WTC11 (cell line): ENCODE measurements at regions not wholly inside any gene's neighbourhood (a gene's known extent, or its start where the extent isn't known, plus 50 kb on each side); places are given as distances from the start of the nearest gene placed in this dataset.

Source experiments
- ATAC-seq: fragments of 200-7000 bp; cut with Tn5 transposase; 2 replicates; pipeline ENCODE4 v1.10.0; 2021; ENCODE audit warnings: mild to moderate bottlenecking, moderate library complexity
- CTCF ChIA-PET: fragments of 300-600 bp; sonication (Branson Sonifier 250); formaldehyde crosslinking; loops from one replicate; lab custom pipeline; 2021; ENCODE audit warnings: antibody characterized with exemption; lab: Charles Lee
- POLR2A ChIA-PET: fragments of 350-600 bp; sonication (Branson Sonifier 250); formaldehyde crosslinking; loops from one replicate; lab custom pipeline; 2021; ENCODE audit warnings: antibody characterized with exemption; lab: Charles Lee
- DNase-seq: peaks from one replicate; pipeline ENCODE4 v3.0.0; 2021; ENCODE audit warnings: low spot score
- H3K27ac Mint-ChIP-seq: 2 replicates; pipeline ENCODE4 v1.8.0; 2021; ENCODE audit warnings: mixed read lengths
- H3K27me3 Mint-ChIP-seq: 2 replicates; pipeline ENCODE4 v1.8.0; 2021; ENCODE audit warnings: low read depth, mild to moderate bottlenecking, moderate library complexity, mixed read lengths
- H3K36me3 Mint-ChIP-seq: 2 replicates; pipeline ENCODE4 v1.8.0; 2021; ENCODE audit warnings: mixed read lengths
- H3K4me1 Mint-ChIP-seq: 2 replicates; pipeline ENCODE4 v1.8.0; 2022; ENCODE audit warnings: mixed read lengths
- H3K4me3 Mint-ChIP-seq: 2 replicates; pipeline ENCODE4 v1.8.0; 2021; ENCODE audit warnings: mild to moderate bottlenecking, moderate library complexity, mixed read lengths
- H3K9me3 Mint-ChIP-seq: 2 replicates; pipeline ENCODE4 v1.8.0; 2021; ENCODE audit warnings: mixed read lengths
- ATF1 ChIP-seq: sonication (generic); formaldehyde crosslinking; IDR thresholded peaks from 2 replicates; pipeline ENCODE4 v1.8.1; 2023; ENCODE audit warnings: mild to moderate bottlenecking, moderate library complexity, missing genetic modification reagents
- ETV6 ChIP-seq: sonication (generic); formaldehyde crosslinking; IDR thresholded peaks from 2 replicates; pipeline ENCODE4 v1.8.1; 2022; ENCODE audit warnings: mild to moderate bottlenecking, missing genetic modification reagents
- FOXP1 ChIP-seq: sonication (generic); formaldehyde crosslinking; IDR thresholded peaks from 2 replicates; pipeline ENCODE4 v1.8.0; 2022; ENCODE audit warnings: missing genetic modification reagents, mild to moderate bottlenecking, moderate library complexity, borderline replicate concordance
- GABPB1 ChIP-seq: sonication (generic); formaldehyde crosslinking; IDR thresholded peaks from 2 replicates; pipeline ENCODE4 v1.8.1; 2023; ENCODE audit warnings: mild to moderate bottlenecking, missing genetic modification reagents
- NFE2L1 ChIP-seq: sonication (generic); formaldehyde crosslinking; IDR thresholded peaks from 2 replicates; pipeline ENCODE4 v1.8.1; 2023; ENCODE audit warnings: missing genetic modification reagents
- RELA ChIP-seq: sonication (generic); formaldehyde crosslinking; IDR thresholded peaks from 2 replicates; pipeline ENCODE4 v1.8.1; 2022; ENCODE audit warnings: missing genetic modification reagents, mild to moderate bottlenecking, borderline replicate concordance
- SOX15 ChIP-seq: fragments of 250-450 bp; sonication (Bioruptor Pico); IDR thresholded peaks from 2 replicates; pipeline ENCODE4 v1.9.0; 2021; ENCODE audit warnings: mild to moderate bottlenecking
- TEAD1 ChIP-seq: sonication (generic); formaldehyde crosslinking; IDR thresholded peaks from 2 replicates; pipeline ENCODE4 v1.8.0; 2022; ENCODE audit warnings: mild to moderate bottlenecking, missing genetic modification reagents
- ZNF121 ChIP-seq: sonication (generic); formaldehyde crosslinking; IDR thresholded peaks from 2 replicates; pipeline ENCODE4 v1.8.0; 2023; ENCODE audit warnings: missing genetic modification reagents
- ZNF219 ChIP-seq: sonication (generic); formaldehyde crosslinking; IDR thresholded peaks from 2 replicates; pipeline ENCODE4 v1.8.0; 2023; ENCODE audit warnings: missing genetic modification reagents, mild to moderate bottlenecking, borderline replicate concordance
- ZNF396 ChIP-seq: fragments of 250-450 bp; sonication (Bioruptor Pico); IDR thresholded peaks from 2 replicates; pipeline ENCODE4 v1.8.0; 2021; ENCODE audit warnings: mild to moderate bottlenecking, moderate library complexity, borderline replicate concordance
- ZNF671 ChIP-seq: fragments of 250-450 bp; sonication (Bioruptor Pico); IDR thresholded peaks from 2 replicates; pipeline ENCODE4 v1.8.0; 2021; ENCODE audit warnings: mild to moderate bottlenecking
- TF ChIP-seq, protein P1 (sequence below): fragments of 200-600 bp; IDR thresholded peaks from 2 replicates; pipeline ENCODE4 v1.8.0; 2022; ENCODE audit warnings: antibody characterized with exemption
- TF ChIP-seq, protein P2 (sequence below): sonication (generic); formaldehyde crosslinking; conservative IDR thresholded peaks from 2 replicates; pipeline ENCODE4 v1.8.1; 2023; ENCODE audit warnings: mild to moderate bottlenecking, low read depth, missing genetic modification reagents, moderate library complexity
- TF ChIP-seq, protein P3 (sequence below): sonication (generic); formaldehyde crosslinking; IDR thresholded peaks from 2 replicates; pipeline ENCODE4 v1.8.1; 2022; ENCODE audit warnings: low read depth, missing genetic modification reagents, borderline replicate concordance
- TF ChIP-seq, protein P4 (sequence below): sonication (generic); formaldehyde crosslinking; IDR thresholded peaks from 2 replicates; pipeline ENCODE4 v1.8.1; 2022; ENCODE audit warnings: missing genetic modification reagents, borderline replicate concordance

DNA sequence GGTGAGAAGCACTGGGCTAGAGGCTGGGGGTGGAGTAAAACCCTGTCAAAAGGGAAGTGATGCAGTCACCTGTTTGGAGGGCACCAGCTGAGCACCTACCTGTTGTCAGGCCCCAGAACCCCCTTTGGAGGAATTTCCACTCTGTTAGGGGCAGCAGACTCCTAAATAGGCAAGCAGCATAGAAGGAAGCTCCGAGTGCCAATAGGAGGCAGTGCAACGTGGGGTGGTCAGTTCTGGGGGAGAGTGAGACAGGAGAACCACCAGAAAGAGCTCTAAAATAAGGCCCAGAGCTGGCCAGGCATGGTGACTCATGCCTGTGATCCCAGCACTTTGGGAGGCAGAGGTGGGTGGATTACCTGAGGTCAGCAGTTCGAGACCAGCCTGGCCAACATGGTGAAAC, 203.7 kb upstream of the ZC3H12A start:
- ChIA-PET CTCF (interaction anchor here (0.6 to 1.7 kb wide), 13 partner anchors 10 to 755 kb away, joined by 3 to 14 read pairs (median 3); no protein-coding TSS in a partner anchor), POLR2A (interaction anchor here (1.0 kb wide), 1 partner anchor 56 kb away, joined by 5 read pairs; no protein-coding TSS in a partner anchor)
- ATAC-seq (no peak), DNase-seq (no peak)
- TF ChIP-seq GABPB1 (CRISPR knock-in tag) (no peak), ETV6 (CRISPR knock-in tag) (no peak), ZNF121 (CRISPR knock-in tag) (no peak), NFE2L1 (CRISPR knock-in tag) (no peak), ZNF396 (no peak), SOX15 (CRISPR knock-in tag) (no peak), ATF1 (CRISPR knock-in tag) (no peak), FOXP1 (CRISPR knock-in tag) (no peak), TEAD1 (no peak)
- TF ChIP-seq, protein P1, sequence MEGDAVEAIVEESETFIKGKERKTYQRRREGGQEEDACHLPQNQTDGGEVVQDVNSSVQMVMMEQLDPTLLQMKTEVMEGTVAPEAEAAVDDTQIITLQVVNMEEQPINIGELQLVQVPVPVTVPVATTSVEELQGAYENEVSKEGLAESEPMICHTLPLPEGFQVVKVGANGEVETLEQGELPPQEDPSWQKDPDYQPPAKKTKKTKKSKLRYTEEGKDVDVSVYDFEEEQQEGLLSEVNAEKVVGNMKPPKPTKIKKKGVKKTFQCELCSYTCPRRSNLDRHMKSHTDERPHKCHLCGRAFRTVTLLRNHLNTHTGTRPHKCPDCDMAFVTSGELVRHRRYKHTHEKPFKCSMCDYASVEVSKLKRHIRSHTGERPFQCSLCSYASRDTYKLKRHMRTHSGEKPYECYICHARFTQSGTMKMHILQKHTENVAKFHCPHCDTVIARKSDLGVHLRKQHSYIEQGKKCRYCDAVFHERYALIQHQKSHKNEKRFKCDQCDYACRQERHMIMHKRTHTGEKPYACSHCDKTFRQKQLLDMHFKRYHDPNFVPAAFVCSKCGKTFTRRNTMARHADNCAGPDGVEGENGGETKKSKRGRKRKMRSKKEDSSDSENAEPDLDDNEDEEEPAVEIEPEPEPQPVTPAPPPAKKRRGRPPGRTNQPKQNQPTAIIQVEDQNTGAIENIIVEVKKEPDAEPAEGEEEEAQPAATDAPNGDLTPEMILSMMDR = no peak
- TF ChIP-seq, protein P2, sequence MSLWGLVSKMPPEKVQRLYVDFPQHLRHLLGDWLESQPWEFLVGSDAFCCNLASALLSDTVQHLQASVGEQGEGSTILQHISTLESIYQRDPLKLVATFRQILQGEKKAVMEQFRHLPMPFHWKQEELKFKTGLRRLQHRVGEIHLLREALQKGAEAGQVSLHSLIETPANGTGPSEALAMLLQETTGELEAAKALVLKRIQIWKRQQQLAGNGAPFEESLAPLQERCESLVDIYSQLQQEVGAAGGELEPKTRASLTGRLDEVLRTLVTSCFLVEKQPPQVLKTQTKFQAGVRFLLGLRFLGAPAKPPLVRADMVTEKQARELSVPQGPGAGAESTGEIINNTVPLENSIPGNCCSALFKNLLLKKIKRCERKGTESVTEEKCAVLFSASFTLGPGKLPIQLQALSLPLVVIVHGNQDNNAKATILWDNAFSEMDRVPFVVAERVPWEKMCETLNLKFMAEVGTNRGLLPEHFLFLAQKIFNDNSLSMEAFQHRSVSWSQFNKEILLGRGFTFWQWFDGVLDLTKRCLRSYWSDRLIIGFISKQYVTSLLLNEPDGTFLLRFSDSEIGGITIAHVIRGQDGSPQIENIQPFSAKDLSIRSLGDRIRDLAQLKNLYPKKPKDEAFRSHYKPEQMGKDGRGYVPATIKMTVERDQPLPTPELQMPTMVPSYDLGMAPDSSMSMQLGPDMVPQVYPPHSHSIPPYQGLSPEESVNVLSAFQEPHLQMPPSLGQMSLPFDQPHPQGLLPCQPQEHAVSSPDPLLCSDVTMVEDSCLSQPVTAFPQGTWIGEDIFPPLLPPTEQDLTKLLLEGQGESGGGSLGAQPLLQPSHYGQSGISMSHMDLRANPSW (CRISPR knock-in tag) = no peak
- Mint-ChIP-seq H3K4me1 (peaks cover 56% of the 10 kb centered on the region), H3K4me3 (no peak overlapping the region), H3K27ac (no peak overlapping the region), H3K36me3 (no peaks in the 10 kb centered on the region), H3K9me3 (peaks cover 4% of the 10 kb centered on the region), H3K27me3 (no peaks in the 10 kb centered on the region; the same call in 1 of the 2 replicates)

DNA sequence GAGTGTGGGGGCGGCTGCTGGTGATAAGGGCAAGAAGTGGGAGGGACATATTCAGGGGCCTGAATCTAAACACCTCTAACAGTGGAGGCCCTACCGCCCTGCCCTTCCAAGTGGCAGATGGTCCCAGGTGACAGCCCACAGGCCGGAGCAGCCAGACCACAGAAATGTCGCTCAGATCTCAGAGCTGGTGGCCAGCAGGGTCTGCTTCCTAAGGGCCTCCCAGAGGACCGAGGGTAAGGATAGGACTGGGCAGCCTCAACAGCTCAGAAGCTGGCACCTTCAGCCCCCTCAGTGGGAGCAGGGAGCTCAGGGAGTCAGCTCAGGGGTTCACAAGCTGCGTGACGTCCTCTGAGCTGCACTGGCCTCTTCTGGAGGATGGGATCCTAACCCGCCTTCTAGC, 201.8 kb upstream of the ZC3H12A start:
- DNase-seq = no peak
- no peak overlapping the region for H3K27ac Mint-ChIP-seq
- no peaks in the 10 kb centered on the region; the same call in 1 of the 2 replicates for H3K27me3 Mint-ChIP-seq
- H3K9me3 Mint-ChIP-seq = peaks cover 6% of the 10 kb centered on the region
- ChIA-PET POLR2A (no interaction called here), CTCF (interaction anchor here (0.7 to 3.4 kb wide), 6 partner anchors 15 to 409 kb away, joined by 3 to 12 read pairs (median 6); no protein-coding TSS in a partner anchor)
- no peaks in the 10 kb centered on the region for H3K36me3 Mint-ChIP-seq
- no peak overlapping the region for H3K4me3 Mint-ChIP-seq
- ATAC-seq = no peak
- TF ChIP-seq, protein P3, sequence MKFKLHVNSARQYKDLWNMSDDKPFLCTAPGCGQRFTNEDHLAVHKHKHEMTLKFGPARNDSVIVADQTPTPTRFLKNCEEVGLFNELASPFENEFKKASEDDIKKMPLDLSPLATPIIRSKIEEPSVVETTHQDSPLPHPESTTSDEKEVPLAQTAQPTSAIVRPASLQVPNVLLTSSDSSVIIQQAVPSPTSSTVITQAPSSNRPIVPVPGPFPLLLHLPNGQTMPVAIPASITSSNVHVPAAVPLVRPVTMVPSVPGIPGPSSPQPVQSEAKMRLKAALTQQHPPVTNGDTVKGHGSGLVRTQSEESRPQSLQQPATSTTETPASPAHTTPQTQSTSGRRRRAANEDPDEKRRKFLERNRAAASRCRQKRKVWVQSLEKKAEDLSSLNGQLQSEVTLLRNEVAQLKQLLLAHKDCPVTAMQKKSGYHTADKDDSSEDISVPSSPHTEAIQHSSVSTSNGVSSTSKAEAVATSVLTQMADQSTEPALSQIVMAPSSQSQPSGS (CRISPR knock-in tag) = no peak
- no peak for TF ChIP-seq ZNF121 (CRISPR knock-in tag)
- TF ChIP-seq ZNF671 (CRISPR knock-in tag) = no peak
- no peak for TF ChIP-seq ZNF219 (CRISPR knock-in tag)
- TF ChIP-seq, protein P1 = no peak
- no peak for TF ChIP-seq ATF1 (CRISPR knock-in tag)
- TF ChIP-seq, protein P4, sequence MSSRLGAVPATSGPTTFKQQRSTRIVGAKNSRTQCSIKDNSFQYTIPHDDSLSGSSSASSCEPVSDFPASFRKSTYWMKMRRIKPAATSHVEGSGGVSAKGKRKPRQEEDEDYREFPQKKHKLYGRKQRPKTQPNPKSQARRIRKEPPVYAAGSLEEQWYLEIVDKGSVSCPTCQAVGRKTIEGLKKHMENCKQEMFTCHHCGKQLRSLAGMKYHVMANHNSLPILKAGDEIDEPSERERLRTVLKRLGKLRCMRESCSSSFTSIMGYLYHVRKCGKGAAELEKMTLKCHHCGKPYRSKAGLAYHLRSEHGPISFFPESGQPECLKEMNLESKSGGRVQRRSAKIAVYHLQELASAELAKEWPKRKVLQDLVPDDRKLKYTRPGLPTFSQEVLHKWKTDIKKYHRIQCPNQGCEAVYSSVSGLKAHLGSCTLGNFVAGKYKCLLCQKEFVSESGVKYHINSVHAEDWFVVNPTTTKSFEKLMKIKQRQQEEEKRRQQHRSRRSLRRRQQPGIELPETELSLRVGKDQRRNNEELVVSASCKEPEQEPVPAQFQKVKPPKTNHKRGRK (CRISPR knock-in tag) = no peak
- no peak for TF ChIP-seq RELA (CRISPR knock-in tag)
- peaks cover 39% of the 10 kb centered on the region for H3K4me1 Mint-ChIP-seq
